ENCODE measurements at regions not wholly inside any gene's neighbourhood (a gene's known extent, or its start where the extent isn't known, plus 50 kb on each side); places are given as distances from the start of the nearest gene placed in this dataset.

DNA sequence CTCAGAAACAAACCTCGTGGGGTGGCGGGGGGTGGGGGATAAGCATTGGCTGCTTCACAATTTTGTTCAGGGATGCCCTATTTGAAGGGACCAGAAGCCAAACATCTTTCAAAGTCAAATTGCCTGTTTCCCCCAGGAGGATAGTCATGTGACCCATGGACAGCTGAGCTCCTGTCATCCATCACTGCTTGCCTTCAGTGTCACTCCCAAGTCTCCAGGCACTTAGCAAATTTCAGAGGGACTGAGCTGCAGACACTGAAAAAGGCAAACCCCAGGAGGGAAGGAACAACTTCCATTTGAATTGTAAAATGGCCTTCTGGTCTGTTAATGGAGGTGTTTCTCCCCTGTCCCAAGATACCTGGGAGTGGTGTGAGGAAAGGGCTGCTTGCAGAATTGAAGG lies 73.4 kb downstream of the FRMPD3 start:
- TF ChIP-seq, protein P1, sequence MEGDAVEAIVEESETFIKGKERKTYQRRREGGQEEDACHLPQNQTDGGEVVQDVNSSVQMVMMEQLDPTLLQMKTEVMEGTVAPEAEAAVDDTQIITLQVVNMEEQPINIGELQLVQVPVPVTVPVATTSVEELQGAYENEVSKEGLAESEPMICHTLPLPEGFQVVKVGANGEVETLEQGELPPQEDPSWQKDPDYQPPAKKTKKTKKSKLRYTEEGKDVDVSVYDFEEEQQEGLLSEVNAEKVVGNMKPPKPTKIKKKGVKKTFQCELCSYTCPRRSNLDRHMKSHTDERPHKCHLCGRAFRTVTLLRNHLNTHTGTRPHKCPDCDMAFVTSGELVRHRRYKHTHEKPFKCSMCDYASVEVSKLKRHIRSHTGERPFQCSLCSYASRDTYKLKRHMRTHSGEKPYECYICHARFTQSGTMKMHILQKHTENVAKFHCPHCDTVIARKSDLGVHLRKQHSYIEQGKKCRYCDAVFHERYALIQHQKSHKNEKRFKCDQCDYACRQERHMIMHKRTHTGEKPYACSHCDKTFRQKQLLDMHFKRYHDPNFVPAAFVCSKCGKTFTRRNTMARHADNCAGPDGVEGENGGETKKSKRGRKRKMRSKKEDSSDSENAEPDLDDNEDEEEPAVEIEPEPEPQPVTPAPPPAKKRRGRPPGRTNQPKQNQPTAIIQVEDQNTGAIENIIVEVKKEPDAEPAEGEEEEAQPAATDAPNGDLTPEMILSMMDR (IDR thresholded peaks at IDR 0.05; ENCODE audit: borderline replicate concordance, extremely low read depth, low read length, poor library complexity, severe bottlenecking) = no peak
- no peak for TF ChIP-seq EZH2 (IDR thresholded peaks at IDR 0.05; ENCODE audit: borderline replicate concordance, low read depth, low read length, severe bottlenecking)
